ENCODE measurements at regions not wholly inside any gene's neighbourhood (a gene's known extent, or its start where the extent isn't known, plus 50 kb on each side); places are given as distances from the start of the nearest gene placed in this dataset.

DNA sequence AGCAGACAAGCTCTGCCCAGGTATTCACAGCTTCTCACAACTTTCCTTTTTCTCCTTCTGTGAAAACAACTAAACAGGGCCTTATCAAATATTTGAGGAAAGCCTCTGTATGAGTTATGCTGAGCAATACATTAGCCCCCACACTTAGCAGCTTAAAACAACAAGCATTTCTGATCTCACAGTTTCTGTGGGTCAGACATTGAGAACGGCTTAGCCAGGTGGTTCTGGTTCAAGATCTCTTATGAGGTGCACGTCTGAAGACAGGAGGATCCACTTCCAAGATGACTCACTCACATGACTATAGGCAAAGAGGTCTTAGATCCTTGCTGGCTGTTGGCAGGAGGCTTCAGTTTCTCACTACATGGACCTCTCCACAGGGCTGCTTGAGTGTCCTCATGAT, 181.4 kb upstream of the WSCD1 start:
- Histone ChIP-seq H3K9me3 (ENCODE audit: control insufficient read depth, insufficient read depth, low read length) (no peaks in the 10 kb centered on the region), H3K14ac (replicated peaks; ENCODE audit: low read depth, low read length) (no peak overlapping the region), H3K9ac (ENCODE audit: low read depth, low read length) (no peak overlapping the region), H2BK5ac (ENCODE audit: low read depth, low read length, poor library complexity, severe bottlenecking) (no peak overlapping the region), H4K20me1 (ENCODE audit: insufficient read depth, low read length) (no peaks in the 10 kb centered on the region), H4K5ac (ENCODE audit: low read depth, low read length) (no peak overlapping the region), H3K4ac (ENCODE audit: low read depth, low read length) (no peak overlapping the region), H3K18ac (ENCODE audit: low read depth, low read length) (no peak overlapping the region), H3K23ac (ENCODE audit: low read depth, low read length) (no peak overlapping the region), H2BK15ac (ENCODE audit: low read depth, low read length) (no peak overlapping the region), H3K27me3 (ENCODE audit: control insufficient read depth, insufficient read depth, low read length) (no peaks in the 10 kb centered on the region), H3K9me1 (ENCODE audit: insufficient read depth, low read length) (no peaks in the 10 kb centered on the region), H3K27ac (ENCODE audit: insufficient read depth, low read length) (no peak overlapping the region), H3K4me2 (ENCODE audit: low read depth, low read length) (no peak overlapping the region), H3K4me3 (ENCODE audit: insufficient read depth, low read depth, low read length) (no peak overlapping the region), H3K4me1 (ENCODE audit: control insufficient read depth, insufficient read depth, low read length) (no peaks in the 10 kb centered on the region), H3K36me3 (ENCODE audit: control insufficient read depth, insufficient read depth, low read length) (no peaks in the 10 kb centered on the region), H4K8ac (ENCODE audit: low read depth in 2 of 2, low read length in 2 of 2) (no peak overlapping the region), H3K56ac (ENCODE audit: extremely low read depth, insufficient read depth, low read length) (no peak overlapping the region), H2BK20ac (ENCODE audit: low read depth, low read length) (no peak overlapping the region), H3K79me1 (ENCODE audit: low read depth in 1 of 2, low read length in 2 of 2) (no peaks in the 10 kb centered on the region), H2BK120ac (ENCODE audit: low read depth, low read length) (no peak overlapping the region), H2AK5ac (ENCODE audit: low read depth, low read length) (no peak overlapping the region), H4K91ac (ENCODE audit: insufficient read depth, low read depth, low read length) (no peak overlapping the region), H2AK9ac (replicated peaks; ENCODE audit: low read depth, low read length, poor library complexity) (no peak overlapping the region), H2AFZ (replicated peaks; ENCODE audit: low read length, poor library complexity) (no peak overlapping the region)
- in situ Hi-C loops (cut with MboI; ENCODE audit: low sequenced_read_pairs) (no loop called here), intact Hi-C loops (cut with micrococcal nuclease) (no loop called here), dilution Hi-C loops (cut with HindIII; ENCODE audit: low sequenced_read_pairs, unreplicated experiment) (no loop called here)
- TF ChIP-seq, protein P1, sequence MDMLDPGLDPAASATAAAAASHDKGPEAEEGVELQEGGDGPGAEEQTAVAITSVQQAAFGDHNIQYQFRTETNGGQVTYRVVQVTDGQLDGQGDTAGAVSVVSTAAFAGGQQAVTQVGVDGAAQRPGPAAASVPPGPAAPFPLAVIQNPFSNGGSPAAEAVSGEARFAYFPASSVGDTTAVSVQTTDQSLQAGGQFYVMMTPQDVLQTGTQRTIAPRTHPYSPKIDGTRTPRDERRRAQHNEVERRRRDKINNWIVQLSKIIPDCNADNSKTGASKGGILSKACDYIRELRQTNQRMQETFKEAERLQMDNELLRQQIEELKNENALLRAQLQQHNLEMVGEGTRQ (IDR thresholded peaks at IDR 0.05; ENCODE audit: low read depth, low read length), result no peak
- TF ChIP-seq MXI1 (IDR thresholded peaks at IDR 0.05; ENCODE audit: borderline replicate concordance, low read depth, low read length) (no peak), CHD1 (IDR thresholded peaks at IDR 0.05; ENCODE audit: low read depth, low read length) (no peak), NFE2L2 (IDR thresholded peaks at IDR 0.05; ENCODE audit: low read depth, low read length) (no peak), BHLHE40 (IDR thresholded peaks at IDR 0.05; ENCODE audit: low read depth, low read length) (no peak), MAFK (IDR thresholded peaks at IDR 0.05; ENCODE audit: low read depth, low read length) (no peak), RCOR1 (IDR thresholded peaks at IDR 0.05; ENCODE audit: insufficient replicate concordance, low read length) (no peak), FOS (IDR thresholded peaks at IDR 0.05; ENCODE audit: low read depth, low read length) (no peak), RFX5 (IDR thresholded peaks at IDR 0.05; ENCODE audit: low read depth, low read length) (no peak), CEBPB (IDR thresholded peaks at IDR 0.05; ENCODE audit: low read depth, low read length) (no peak), RAD21 (IDR thresholded peaks at IDR 0.05; ENCODE audit: low read length) (no peak), MAZ (IDR thresholded peaks at IDR 0.05; ENCODE audit: borderline replicate concordance, low read depth, low read length) (no peak), SMC3 (IDR thresholded peaks at IDR 0.05; ENCODE audit: low read depth, low read length) (no peak)
- TF ChIP-seq, protein P2, sequence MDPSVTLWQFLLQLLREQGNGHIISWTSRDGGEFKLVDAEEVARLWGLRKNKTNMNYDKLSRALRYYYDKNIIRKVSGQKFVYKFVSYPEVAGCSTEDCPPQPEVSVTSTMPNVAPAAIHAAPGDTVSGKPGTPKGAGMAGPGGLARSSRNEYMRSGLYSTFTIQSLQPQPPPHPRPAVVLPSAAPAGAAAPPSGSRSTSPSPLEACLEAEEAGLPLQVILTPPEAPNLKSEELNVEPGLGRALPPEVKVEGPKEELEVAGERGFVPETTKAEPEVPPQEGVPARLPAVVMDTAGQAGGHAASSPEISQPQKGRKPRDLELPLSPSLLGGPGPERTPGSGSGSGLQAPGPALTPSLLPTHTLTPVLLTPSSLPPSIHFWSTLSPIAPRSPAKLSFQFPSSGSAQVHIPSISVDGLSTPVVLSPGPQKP (IDR thresholded peaks at IDR 0.05; ENCODE audit: borderline replicate concordance, low read depth, low read length), result no peak
- TF ChIP-seq, protein P3, sequence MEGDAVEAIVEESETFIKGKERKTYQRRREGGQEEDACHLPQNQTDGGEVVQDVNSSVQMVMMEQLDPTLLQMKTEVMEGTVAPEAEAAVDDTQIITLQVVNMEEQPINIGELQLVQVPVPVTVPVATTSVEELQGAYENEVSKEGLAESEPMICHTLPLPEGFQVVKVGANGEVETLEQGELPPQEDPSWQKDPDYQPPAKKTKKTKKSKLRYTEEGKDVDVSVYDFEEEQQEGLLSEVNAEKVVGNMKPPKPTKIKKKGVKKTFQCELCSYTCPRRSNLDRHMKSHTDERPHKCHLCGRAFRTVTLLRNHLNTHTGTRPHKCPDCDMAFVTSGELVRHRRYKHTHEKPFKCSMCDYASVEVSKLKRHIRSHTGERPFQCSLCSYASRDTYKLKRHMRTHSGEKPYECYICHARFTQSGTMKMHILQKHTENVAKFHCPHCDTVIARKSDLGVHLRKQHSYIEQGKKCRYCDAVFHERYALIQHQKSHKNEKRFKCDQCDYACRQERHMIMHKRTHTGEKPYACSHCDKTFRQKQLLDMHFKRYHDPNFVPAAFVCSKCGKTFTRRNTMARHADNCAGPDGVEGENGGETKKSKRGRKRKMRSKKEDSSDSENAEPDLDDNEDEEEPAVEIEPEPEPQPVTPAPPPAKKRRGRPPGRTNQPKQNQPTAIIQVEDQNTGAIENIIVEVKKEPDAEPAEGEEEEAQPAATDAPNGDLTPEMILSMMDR (conservative IDR thresholded peaks at IDR 0.05; ENCODE audit: low read depth, low read length), result no peak
- DNase-seq (peak; percentile 2), ATAC-seq (ENCODE audit: low read depth) (no peak)
- ChIA-PET POLR2A (ENCODE audit: unreplicated experiment) (no interaction called here), CTCF (no interaction called here)
- no CpG with 5 or more reads among the region's 2 CpGs for WGBS, 2 experiments (ENCODE audit: extremely low coverage in 2 of 2, insufficient read length in 1 of 2)
- no TSS peak for BruUV-seq (replicated peaks)
